GM23248 (cell line): ENCODE measurements at regions not wholly inside any gene's neighbourhood (a gene's known extent, or its start where the extent isn't known, plus 50 kb on each side); places are given as distances from the start of the nearest gene placed in this dataset.

Experiments used
- EZH2 ChIP-seq: fragments of 200-600 bp; sonication (generic); IDR thresholded peaks from 2 replicates; pipeline ENCODE4 v1.6.1; 2018; ENCODE audit warnings: antibody characterized with exemption, mild to moderate bottlenecking; ENCODE audit not compliant: insufficient read depth, poor library complexity, severe bottlenecking
- EZH2phosphoT487 ChIP-seq: fragments of 200-600 bp; sonication (generic); IDR thresholded peaks from 2 replicates; pipeline ENCODE4 v1.6.1; 2018; ENCODE audit warnings: antibody characterized with exemption, moderate library complexity, mild to moderate bottlenecking, low read depth; ENCODE audit not compliant: insufficient read depth

GRCh38 chr6:132220800-132221199, 180.5 kb downstream of the MOXD1 start:
- TF ChIP-seq EZH2 (no peak), EZH2phosphoT487 (no peak)
